ENCODE measurements at regions not wholly inside any gene's neighbourhood (a gene's known extent, or its start where the extent isn't known, plus 50 kb on each side); places are given as distances from the start of the nearest gene placed in this dataset.

DNA sequence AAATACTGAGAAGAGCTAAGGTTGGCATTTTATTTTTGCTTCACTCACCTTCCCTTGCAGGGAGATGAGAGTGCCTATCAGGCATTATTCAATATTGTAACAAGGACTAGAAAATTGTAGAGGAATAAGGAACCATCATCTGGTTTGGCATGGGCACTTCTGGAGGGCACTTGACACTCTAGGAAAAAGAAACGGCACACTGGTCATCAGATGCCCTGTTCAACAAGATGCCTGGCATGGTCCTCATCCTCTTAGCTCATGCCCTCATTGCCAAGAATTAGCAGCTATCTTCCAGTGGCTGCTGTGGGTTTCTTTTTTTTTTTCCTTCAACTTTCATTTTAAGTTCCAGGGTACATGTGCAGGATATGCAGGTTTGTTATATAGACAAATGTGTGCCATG, 95.1 kb upstream of the ESRRG start:
- Histone ChIP-seq H3K27me3 (ENCODE audit: insufficient read depth, low read length, poor library complexity) (no peaks in the 10 kb centered on the region), H3K4me2 (ENCODE audit: low read length) (no peak overlapping the region), H3K9ac (ENCODE audit: low read length) (no peak overlapping the region), H3K4me3 (ENCODE audit: low read length) (no peak overlapping the region), H3K56ac (ENCODE audit: low read length) (no peak overlapping the region), H4K8ac (ENCODE audit: low read depth, low read length) (no peak overlapping the region), H3K23ac (ENCODE audit: low read length) (no peak overlapping the region), H2BK120ac (ENCODE audit: low read depth, low read length) (no peak overlapping the region), H3K79me2 (ENCODE audit: control insufficient read depth, insufficient read depth, low read length) (no peaks in the 10 kb centered on the region), H3K4me1 (ENCODE audit: control insufficient read depth, low read depth, low read length) (no peaks in the 10 kb centered on the region), H2BK15ac (replicated peaks; ENCODE audit: low read depth) (no peak overlapping the region), H3K79me1 (ENCODE audit: low read length) (no peaks in the 10 kb centered on the region), H3K27ac (ENCODE audit: low read depth, low read length) (no peak overlapping the region), H2AK5ac (ENCODE audit: low read length) (no peak overlapping the region), H2BK5ac (ENCODE audit: low read length) (no peak overlapping the region), H3K36me3 (ENCODE audit: control insufficient read depth, insufficient read depth, low read length) (no peaks in the 10 kb centered on the region), H4K5ac (ENCODE audit: low read length) (no peak overlapping the region), H3K4ac (ENCODE audit: low read depth, low read length) (no peak overlapping the region), H3K18ac (ENCODE audit: low read length) (no peak overlapping the region)
- no CpG with 5 or more reads among the region's 1 CpG for WGBS (ENCODE audit: extremely low coverage, insufficient coverage, low lambda C conversion rate)
- DNase-seq = no peak

DNA sequence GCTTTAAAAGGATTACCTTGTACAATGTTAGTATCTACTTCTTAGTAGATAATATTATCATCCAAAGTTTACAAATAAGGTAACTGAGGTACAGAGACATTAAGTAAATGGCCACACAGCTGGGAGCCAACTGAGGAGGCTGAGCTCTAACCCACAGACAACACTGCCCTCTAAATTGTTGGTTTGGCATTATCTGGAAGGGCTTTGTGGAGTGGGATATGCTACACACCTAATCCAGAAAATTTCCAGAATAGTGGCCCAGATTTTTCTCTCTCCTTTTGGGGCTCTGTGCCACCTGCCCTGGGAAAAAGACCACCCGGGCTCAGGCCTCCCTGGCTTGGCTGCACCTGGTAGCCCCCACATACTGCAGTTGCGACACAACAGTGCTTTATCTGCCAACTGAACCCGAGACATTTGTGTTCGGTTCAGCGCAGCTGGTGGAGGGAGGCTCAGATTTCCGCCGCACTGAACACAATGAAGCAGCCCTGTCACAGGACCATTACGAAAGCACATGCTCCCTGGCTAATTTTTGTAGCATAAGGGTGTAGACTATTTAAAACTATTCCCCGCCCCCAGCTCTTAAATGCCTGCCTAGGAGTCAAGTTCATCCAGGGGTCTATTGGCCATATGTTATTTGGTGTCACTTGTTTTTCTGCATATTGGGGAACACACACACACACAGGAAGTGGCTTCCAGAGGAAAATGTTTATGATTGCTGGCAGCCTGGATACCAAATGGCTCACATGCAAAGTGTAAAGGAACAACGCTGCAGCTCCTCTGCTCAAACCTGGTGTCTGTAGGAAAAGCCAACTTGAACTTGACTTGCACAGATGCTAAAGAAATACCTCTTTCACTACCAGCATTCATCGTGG, 92.3 kb upstream of the ESRRG start:
- H2BK15ac ChIP-seq (replicated peaks; ENCODE audit: low read depth) = no peak overlapping the region
- no peak overlapping the region for H3K27ac ChIP-seq (ENCODE audit: low read depth, low read length)
- H3K56ac ChIP-seq (ENCODE audit: low read length) = no peak overlapping the region
- no peak overlapping the region for H2BK120ac ChIP-seq (ENCODE audit: low read depth, low read length)
- H3K4me1 ChIP-seq (ENCODE audit: control insufficient read depth, low read depth, low read length) = no peaks in the 10 kb centered on the region
- no peak overlapping the region for H3K9ac ChIP-seq (ENCODE audit: low read length)
- H3K79me1 ChIP-seq (ENCODE audit: low read length) = no peaks in the 10 kb centered on the region
- no peak overlapping the region for H2AK5ac ChIP-seq (ENCODE audit: low read length)
- DNase-seq = no peak
- H3K4me2 ChIP-seq (ENCODE audit: low read length) = no peak overlapping the region
- no peak overlapping the region for H4K5ac ChIP-seq (ENCODE audit: low read length)
- H3K36me3 ChIP-seq (ENCODE audit: control insufficient read depth, insufficient read depth, low read length) = no peaks in the 10 kb centered on the region
- WGBS (ENCODE audit: extremely low coverage, insufficient coverage, low lambda C conversion rate) = no CpG with 5 or more reads among the region's 11 CpGs
- H3K27me3 ChIP-seq (ENCODE audit: insufficient read depth, low read length, poor library complexity) = no peaks in the 10 kb centered on the region
- no peak overlapping the region for H3K4ac ChIP-seq (ENCODE audit: low read depth, low read length)
- H3K18ac ChIP-seq (ENCODE audit: low read length) = no peak overlapping the region
- no peak overlapping the region for H3K23ac ChIP-seq (ENCODE audit: low read length)
- H4K8ac ChIP-seq (ENCODE audit: low read depth, low read length) = no peak overlapping the region
- no peak overlapping the region for H3K4me3 ChIP-seq (ENCODE audit: low read length)
- no peaks in the 10 kb centered on the region for H3K79me2 ChIP-seq (ENCODE audit: control insufficient read depth, insufficient read depth, low read length)
- H2BK5ac ChIP-seq (ENCODE audit: low read length) = no peak overlapping the region

GRCh38 chr1:216814576-216815259, 91.5 kb upstream of the ESRRG start:
- Histone ChIP-seq H4K8ac (ENCODE audit: low read depth, low read length) (no peak overlapping the region), H3K18ac (ENCODE audit: low read length) (no peak overlapping the region), H3K4ac (ENCODE audit: low read depth, low read length) (no peak overlapping the region), H2BK15ac (replicated peaks; ENCODE audit: low read depth) (no peak overlapping the region), H3K36me3 (ENCODE audit: control insufficient read depth, insufficient read depth, low read length) (no peaks in the 10 kb centered on the region), H3K9ac (ENCODE audit: low read length) (no peak overlapping the region), H2AK5ac (ENCODE audit: low read length) (no peak overlapping the region), H3K4me1 (ENCODE audit: control insufficient read depth, low read depth, low read length) (no peaks in the 10 kb centered on the region), H2BK5ac (ENCODE audit: low read length) (no peak overlapping the region), H3K56ac (ENCODE audit: low read length) (no peak overlapping the region), H3K27me3 (ENCODE audit: insufficient read depth, low read length, poor library complexity) (no peaks in the 10 kb centered on the region), H2BK120ac (ENCODE audit: low read depth, low read length) (no peak overlapping the region), H3K79me1 (ENCODE audit: low read length) (no peaks in the 10 kb centered on the region), H3K27ac (ENCODE audit: low read depth, low read length) (no peak overlapping the region), H3K4me2 (ENCODE audit: low read length) (no peak overlapping the region), H3K79me2 (ENCODE audit: control insufficient read depth, insufficient read depth, low read length) (no peaks in the 10 kb centered on the region), H3K4me3 (ENCODE audit: low read length) (no peak overlapping the region), H4K5ac (ENCODE audit: low read length) (no peak overlapping the region), H3K23ac (ENCODE audit: low read length) (no peak overlapping the region)
- no peak for DNase-seq
- WGBS (ENCODE audit: extremely low coverage, insufficient coverage, low lambda C conversion rate) = no CpG with 5 or more reads among the region's 6 CpGs

- no peaks in the 10 kb centered on the region for H3K79me1 ChIP-seq (ENCODE audit: low read length)
- no CpG with 5 or more reads among the region's 4 CpGs for WGBS (ENCODE audit: extremely low coverage, insufficient coverage, low lambda C conversion rate)
- no peak for DNase-seq
Observed at GRCh38 chr1:216812966-216813365, 89.7 kb upstream of the ESRRG start.

DNA sequence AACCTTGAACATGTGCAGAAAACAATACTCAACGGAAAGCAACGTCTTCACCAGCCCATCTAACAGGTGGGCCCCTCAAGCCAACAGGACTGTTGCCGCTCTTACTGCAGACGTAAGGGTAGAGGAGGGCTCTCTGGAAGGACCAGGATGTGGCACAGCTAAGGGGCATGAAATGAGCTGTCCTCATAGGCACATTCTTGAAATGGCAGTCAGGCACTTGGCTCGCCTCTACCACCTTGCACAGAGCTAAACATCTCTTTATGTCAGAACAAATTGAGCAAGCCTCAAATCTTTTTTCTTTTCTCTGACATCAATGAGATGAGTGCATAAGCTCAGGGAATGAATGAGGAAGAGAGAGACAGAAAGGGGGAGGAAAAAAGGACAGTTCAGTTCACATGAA, 86.4 kb upstream of the ESRRG start:
- no peak overlapping the region for H2BK120ac ChIP-seq (ENCODE audit: low read depth, low read length)
- no peak overlapping the region for H4K5ac ChIP-seq (ENCODE audit: low read length)
- H3K9ac ChIP-seq (ENCODE audit: low read length) = no peak overlapping the region

More at GRCh38 chr1:216812966-216813365, 89.7 kb upstream of the ESRRG start:
- Histone ChIP-seq H3K36me3 (ENCODE audit: control insufficient read depth, insufficient read depth, low read length) (no peaks in the 10 kb centered on the region), H3K4me1 (ENCODE audit: control insufficient read depth, low read depth, low read length) (no peaks in the 10 kb centered on the region), H3K56ac (ENCODE audit: low read length) (no peak overlapping the region), H3K9ac (ENCODE audit: low read length) (no peak overlapping the region), H2AK5ac (ENCODE audit: low read length) (no peak overlapping the region), H2BK5ac (ENCODE audit: low read length) (no peak overlapping the region), H2BK15ac (replicated peaks; ENCODE audit: low read depth) (no peak overlapping the region), H3K27me3 (ENCODE audit: insufficient read depth, low read length, poor library complexity) (no peaks in the 10 kb centered on the region), H3K4me3 (ENCODE audit: low read length) (no peak overlapping the region), H4K5ac (ENCODE audit: low read length) (no peak overlapping the region), H3K23ac (ENCODE audit: low read length) (no peak overlapping the region), H3K4me2 (ENCODE audit: low read length) (no peak overlapping the region), H3K27ac (ENCODE audit: low read depth, low read length) (no peak overlapping the region), H4K8ac (ENCODE audit: low read depth, low read length) (no peak overlapping the region), H2BK120ac (ENCODE audit: low read depth, low read length) (no peak overlapping the region), H3K79me2 (ENCODE audit: control insufficient read depth, insufficient read depth, low read length) (no peaks in the 10 kb centered on the region), H3K18ac (ENCODE audit: low read length) (no peak overlapping the region), H3K4ac (ENCODE audit: low read depth, low read length) (no peak overlapping the region)

More for the DNA sequence above, 86.4 kb upstream of the ESRRG start:
- no CpG with 5 or more reads among the region's 5 CpGs for WGBS (ENCODE audit: extremely low coverage, insufficient coverage, low lambda C conversion rate)
- H3K4me1 ChIP-seq (ENCODE audit: control insufficient read depth, low read depth, low read length) = peaks cover 1% of the 10 kb centered on the region
- no peak for DNase-seq
- no peak overlapping the region for H3K4me2 ChIP-seq (ENCODE audit: low read length)
- H3K27me3 ChIP-seq (ENCODE audit: insufficient read depth, low read length, poor library complexity) = no peaks in the 10 kb centered on the region
- H3K36me3 ChIP-seq (ENCODE audit: control insufficient read depth, insufficient read depth, low read length) = no peaks in the 10 kb centered on the region
- H3K23ac ChIP-seq (ENCODE audit: low read length) = no peak overlapping the region
- no peak overlapping the region for H3K4ac ChIP-seq (ENCODE audit: low read depth, low read length)
- H3K4me3 ChIP-seq (ENCODE audit: low read length) = no peak overlapping the region
- H3K56ac ChIP-seq (ENCODE audit: low read length) = no peak overlapping the region
- no peaks in the 10 kb centered on the region for H3K79me1 ChIP-seq (ENCODE audit: low read length)
- no peak overlapping the region for H4K8ac ChIP-seq (ENCODE audit: low read depth, low read length)
- no peak overlapping the region for H2BK5ac ChIP-seq (ENCODE audit: low read length)
- H3K27ac ChIP-seq (ENCODE audit: low read depth, low read length) = no peak overlapping the region
- H3K18ac ChIP-seq (ENCODE audit: low read length) = no peak overlapping the region
- no peaks in the 10 kb centered on the region for H3K79me2 ChIP-seq (ENCODE audit: control insufficient read depth, insufficient read depth, low read length)
- no peak overlapping the region for H2BK15ac ChIP-seq (replicated peaks; ENCODE audit: low read depth)
- H2AK5ac ChIP-seq (ENCODE audit: low read length) = no peak overlapping the region

Data from mesendoderm (in vitro differentiated cells).